LoVo (cell line): ENCODE measurements at regions not wholly inside any gene's neighbourhood (a gene's known extent, or its start where the extent isn't known, plus 50 kb on each side); places are given as distances from the start of the nearest gene placed in this dataset.

Experiments used
- DNase-seq: peaks from one replicate; pipeline ENCODE4 v3.0.0-alpha.2; 2016; ENCODE audit warnings: low spot score

DNA sequence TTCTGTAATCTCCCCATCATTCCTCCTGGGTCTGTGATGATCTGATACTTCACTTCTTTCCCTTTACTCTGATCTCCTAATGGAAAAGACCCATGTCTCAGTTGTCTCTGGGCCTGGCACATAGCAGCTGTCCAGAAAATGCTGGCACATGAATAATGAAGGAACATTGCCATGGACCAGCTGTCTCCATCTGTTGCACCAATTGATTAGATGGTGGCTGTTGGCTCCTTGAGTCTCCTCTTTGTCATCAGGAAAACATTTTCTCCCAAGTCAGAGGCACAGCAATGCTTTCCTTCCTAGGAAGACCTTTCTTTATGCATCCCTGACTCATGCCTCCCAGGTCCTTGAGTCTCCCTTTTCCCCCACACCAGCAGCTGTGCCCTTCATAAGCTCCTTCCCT is 286.2 kb upstream of the CXCR4 start:
- DNase-seq = no peak

DNA sequence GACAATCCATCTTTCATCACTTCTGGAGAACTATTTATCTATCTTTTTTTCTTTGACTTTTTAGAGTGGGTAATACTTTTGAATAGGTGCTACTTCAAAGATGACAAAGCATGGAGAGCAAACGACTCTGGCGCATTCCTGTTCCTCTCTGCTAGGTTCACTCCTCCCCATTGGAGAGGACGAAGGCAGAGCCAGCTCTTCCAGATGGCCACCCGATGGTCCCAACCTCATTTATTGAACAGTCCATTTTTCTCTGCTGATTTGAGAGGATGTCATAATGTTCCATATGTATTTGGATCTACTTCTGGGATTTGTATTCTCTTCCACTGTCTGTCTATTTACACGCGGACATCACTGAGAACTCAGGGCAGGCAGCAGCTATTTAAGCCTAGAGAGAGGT is 284.3 kb upstream of the CXCR4 start:
- no peak for DNase-seq

GRCh38 chr2:136399667-136400289 is 281.8 kb upstream of the CXCR4 start:
- DNase-seq = no peak

DNA sequence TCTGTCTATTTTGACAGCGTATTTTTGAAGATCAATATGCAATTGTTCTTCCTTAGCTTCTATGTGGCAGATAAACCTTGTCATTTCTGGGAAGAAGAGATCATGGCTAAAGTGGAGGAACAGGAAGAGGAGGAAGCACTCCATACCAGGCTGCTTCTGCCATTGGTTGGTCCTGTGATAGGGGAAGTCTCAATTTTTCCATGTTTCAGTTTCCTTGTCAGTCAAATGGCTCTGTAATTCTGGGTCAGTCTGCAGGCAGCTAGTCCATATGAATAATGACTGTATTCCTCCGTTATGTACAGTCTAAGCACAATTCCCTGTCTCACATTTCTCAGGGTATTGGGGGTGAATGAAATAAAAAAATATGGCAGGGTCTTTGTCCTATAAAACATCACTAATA is 277.6 kb upstream of the CXCR4 start:
- DNase-seq = no peak

DNA sequence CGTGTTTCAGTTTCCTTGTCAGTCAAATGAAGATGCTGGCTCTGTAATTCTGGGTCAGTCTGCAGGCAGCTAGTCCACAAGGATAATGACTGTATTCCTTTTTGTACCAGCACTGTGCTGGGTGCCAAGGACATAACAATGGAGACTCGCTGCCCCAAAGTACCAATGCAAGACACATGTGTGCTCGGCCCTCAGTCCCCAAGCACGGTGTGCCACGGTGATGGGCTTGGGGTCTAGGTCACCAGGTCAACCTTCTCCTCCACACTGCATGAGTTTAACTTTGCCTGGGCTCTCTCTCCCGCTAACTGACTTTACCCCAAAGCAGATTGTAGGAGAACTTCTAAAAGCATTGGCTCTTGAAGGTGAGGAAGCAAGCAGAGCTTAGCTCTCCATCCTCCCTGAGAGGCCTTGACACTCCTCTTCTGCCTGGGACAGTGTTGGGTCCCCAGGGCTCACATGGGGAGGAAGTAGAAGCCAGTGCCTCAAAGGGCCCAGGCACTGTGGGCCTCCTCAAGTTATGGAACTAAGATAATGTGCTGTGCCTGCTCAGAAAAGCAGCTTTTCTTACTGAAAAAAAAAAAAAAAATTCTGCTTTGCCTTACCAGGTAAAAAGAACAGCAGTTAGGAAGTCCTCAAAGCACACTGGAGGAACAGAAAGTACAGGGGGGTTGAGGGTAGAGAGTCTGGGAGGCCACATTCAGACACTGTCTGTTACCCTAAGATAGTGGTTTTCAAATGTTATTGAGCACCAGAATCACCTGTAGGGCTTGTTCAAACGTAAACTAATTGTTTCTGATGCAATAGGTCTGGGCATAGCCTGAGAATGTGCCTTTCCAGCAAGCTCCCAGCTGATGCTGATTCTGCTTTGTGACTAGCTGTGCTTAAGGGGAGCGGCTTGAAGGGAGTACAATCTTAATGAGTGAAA is 276.4 kb upstream of the CXCR4 start:
- DNase-seq = no peak

- DNase-seq = no peak
Observed at GRCh38 chr2:136393514-136393913, 275.6 kb upstream of the CXCR4 start.

GRCh38 chr2:136392897-136393505 is 275.1 kb upstream of the CXCR4 start:
- no peak for DNase-seq

DNA sequence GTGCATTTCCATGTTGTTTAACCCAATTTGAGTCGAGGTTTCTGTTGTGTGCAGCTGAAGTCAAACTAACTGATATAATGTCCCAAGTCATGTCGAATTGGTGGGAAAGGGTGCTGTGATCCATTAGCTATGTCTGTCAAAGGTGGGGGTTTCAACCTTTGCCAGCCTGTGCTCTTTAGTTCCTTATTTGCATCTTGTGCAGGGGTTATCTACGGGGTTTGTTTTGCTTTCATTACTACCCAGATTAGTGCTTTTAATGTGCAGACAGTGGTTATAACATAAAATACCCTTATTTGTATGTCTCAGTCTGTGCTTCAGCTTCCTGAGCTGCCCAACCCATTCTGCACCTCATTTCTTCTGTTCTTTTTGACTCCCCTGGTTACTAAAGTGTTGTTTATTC is 271.9 kb upstream of the CXCR4 start:
- no peak for DNase-seq

DNA sequence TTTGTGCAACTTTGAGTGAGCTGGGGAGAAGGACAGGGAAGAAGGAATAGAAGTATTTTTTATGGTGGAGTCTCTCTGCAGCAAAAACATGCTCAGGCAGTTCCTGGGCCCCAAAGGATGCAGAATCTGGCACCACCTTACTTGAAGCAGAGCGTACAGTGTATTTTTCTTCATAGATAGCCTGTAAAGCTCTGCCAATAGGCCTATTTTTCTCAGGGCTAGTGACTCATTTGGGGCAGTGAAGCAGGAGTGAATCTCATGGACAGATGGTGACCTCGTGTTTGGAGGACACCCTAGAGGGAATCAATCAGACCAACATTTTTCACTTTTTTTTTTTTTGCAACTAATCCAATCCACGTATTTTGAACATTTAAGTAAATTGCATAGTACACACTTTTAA is 268.1 kb upstream of the CXCR4 start:
- DNase-seq = no peak

GRCh38 chr2:136384531-136385303 is 266.8 kb upstream of the CXCR4 start:
- peak; percentile 9 for DNase-seq

DNA sequence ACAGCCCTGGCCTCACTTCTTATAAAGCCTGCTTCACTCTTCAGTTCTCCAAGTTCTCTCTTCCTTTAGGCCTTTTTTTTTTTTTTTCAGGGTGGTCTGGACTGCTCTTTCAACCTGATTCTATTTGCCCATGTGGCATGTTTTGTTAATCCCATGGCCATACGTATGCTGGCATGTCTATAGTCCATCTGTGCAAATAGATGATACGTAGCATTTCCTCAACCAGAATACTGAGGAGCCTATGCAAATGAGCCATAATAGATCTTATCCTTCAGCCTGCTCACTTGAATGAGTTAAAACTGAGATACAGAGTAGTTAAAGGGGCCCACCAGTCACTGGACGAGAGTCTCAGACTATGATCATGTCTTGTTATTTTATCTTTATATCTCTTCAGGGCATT is 265.2 kb upstream of the CXCR4 start:
- DNase-seq = no peak

- no peak for DNase-seq
Observed at GRCh38 chr2:136381722-136382633, 264.0 kb upstream of the CXCR4 start.

DNA sequence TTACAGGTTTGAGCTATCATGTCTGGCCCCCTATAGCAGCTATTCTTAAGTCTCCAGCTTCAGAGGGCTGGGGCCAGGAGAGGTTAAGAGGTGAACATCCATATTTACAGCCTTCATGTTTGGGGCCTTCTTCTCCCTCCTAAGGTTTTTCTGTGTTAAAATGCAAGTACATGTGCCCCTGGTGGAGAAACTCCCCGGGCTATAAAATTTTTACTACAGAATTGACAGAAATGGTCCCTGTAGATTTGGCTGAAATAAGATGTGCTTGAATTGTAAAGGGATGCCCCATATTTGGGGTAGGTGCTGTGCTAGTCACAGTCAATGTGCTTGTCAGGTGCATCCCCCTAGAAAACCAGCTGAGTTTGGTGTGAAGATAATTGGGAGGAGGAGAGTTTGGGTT is 263.3 kb upstream of the CXCR4 start:
- DNase-seq = no peak

- peak; percentile 53 for DNase-seq
Observed at GRCh38 chr2:136378712-136379595, 261.0 kb upstream of the CXCR4 start.

DNA sequence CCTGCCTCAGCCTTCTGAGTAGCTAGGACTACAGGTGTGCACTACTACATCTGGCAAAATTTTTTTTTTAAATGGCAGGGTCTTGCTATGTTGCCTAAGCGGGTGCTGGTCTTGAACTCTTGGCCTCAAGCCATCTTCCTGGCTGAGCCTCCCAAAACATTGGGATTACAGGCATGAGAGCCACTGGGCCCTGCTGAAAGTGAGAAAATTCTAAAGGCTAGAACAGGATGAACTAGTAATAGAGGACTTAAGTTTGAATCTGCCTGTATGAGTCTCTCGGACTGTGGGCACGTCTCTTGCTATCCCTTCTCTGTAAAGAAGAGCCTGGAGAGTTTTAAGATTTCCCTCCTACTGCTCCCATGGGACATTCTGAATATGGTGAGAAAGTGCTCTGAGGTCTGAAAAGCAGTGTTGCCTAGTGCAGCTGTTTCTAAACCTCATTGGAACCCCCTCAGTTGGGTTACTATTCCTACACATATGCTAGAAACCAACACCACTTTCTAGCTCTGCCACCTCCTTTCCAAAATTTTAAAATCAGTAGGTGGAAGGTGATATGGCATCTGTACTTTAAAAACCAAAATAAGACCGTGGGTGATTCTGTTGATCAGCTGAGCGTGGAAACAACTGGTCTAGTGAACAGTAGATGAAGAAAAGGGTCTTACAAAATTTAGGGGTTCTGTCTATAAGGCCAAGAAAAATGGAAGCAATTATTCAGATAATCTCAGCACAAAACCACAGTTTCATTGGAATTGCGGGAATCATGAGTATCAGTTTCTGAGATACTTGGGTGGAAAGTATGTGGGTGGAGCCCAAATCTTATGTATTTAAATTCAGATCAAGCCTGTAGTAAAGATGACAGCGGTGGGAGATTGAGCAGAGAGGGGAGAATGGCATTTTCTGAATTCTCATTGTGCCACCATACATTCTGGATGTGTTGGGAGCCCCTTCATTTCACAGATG is 259.8 kb upstream of the CXCR4 start:
- DNase-seq = no peak

- DNase-seq = no peak
Observed at GRCh38 chr2:136376798-136377211, 258.9 kb upstream of the CXCR4 start.

DNA sequence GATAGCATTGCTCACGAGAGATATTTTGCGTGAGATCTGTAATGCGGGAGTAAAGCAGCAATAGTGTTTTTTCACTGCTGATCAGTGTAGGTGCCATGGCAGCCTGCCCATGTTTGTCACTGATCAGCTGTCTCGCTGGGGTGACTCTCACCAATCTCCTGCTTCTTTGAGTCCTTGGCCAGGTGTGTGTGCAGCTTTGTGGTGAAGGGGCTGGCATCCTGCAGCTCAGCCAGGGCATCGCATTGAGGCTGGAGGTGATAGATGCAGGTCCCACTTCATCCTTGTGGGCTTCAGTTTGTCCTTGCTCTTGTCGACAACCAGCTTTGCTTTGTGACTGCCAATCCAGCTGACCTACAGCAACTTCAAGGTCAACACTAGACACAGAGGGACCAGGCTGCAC is 258.3 kb upstream of the CXCR4 start:
- no peak for DNase-seq

DNA sequence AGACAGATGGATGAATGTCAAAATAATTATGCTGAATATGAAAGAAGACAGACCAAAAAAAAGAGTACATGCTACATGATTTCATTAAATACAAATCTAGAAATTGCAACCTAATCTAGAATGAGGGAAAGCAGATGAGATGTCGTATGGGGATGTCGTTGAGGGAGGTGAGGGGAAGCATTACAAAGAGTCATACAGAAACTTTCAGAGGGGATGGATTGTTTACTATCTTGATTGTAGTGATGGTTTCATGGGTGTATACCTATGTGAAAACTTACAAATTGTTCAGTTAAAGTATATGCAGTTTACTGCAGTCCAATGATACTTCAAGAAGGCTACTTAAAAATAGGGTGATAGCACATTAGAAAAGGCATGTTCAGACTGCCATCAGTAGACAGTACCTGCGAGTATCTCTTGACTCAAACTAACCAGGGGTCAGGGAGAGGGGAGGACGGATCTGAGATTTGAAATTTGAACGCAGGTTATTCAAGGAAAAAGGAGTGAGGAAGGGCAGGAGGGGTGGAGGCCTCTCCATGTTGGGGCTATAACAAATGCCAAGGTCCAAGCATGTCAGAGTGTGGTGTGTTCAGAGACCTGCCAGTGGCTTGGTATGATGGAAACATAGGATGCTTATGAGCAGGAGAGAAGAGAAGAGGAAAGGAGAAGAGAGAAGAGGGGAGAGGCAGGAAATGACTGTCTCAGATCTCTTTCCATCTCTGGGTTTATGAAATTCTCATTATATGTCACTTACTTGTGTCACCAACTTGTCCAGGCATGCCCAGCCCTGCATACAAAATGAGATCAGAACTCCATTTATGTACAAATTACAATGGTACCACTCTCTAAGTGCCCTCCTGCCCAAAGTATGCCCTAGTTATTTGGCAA is 257.3 kb upstream of the CXCR4 start:
- no peak for DNase-seq
